HCT116 (cell line): ENCODE measurements at regions not wholly inside any gene's neighbourhood (a gene's known extent, or its start where the extent isn't known, plus 50 kb on each side); places are given as distances from the start of the nearest gene placed in this dataset.

Source experiments
- ATAC-seq: fragments of 200-7000 bp; cut with Tn5 transposase; 2 replicates; pipeline ENCODE4 v1.9.1; 2020; ENCODE audit warnings: mild to moderate bottlenecking, moderate library complexity
- BruUV-seq: library from RNA; stranded (reverse); fragments of 400-500 nt; replicated peaks from 2 replicates; lab custom pipeline; 2021; lab: Mats Ljungman, UMichigan
- CTCF ChIA-PET: fragments of 300-600 bp; sonication (Branson Sonifier 250); formaldehyde crosslinking; loops from one replicate; lab custom pipeline; 2021; ENCODE audit warnings: antibody characterized with exemption; lab: Charles Lee
- POLR2A ChIA-PET: fragments of 300-600, 350-600 bp; sonication (Branson Sonifier 250); formaldehyde crosslinking; loops from one replicate; lab custom pipeline; 2021; ENCODE audit warnings: antibody characterized with exemption; lab: Charles Lee
- RAD21 ChIA-PET, 2 experiments: fragments of 300-600 bp; sonication (Branson Sonifier 250); formaldehyde crosslinking; loops; one replicate each; lab custom pipeline; 2023; ENCODE audit warnings: low total read pairs in 2 of 2; ENCODE audit not compliant: uncharacterized antibody in 2 of 2, unreplicated experiment in 2 of 2, low non-redundant PET in 1 of 2; lab: Charles Lee
- DNase-seq: peaks from one replicate; pipeline ENCODE4 v3.0.0-alpha.2; 2010; ENCODE audit warnings: low read depth, low spot score
- H2AFZ ChIP-seq: fragments of 200-600 bp; shearing (Covaris generic), sonication (generic); 2 replicates; pipeline ENCODE4 v1.6.1; 2017; ENCODE audit warnings: low read depth, mixed run types, mixed read lengths, antibody characterized with exemption, low read length; ENCODE audit not compliant: poor library complexity, severe bottlenecking
- H3K27ac ChIP-seq: 2 replicates; pipeline ENCODE4 v1.5.1; 2012; ENCODE audit warnings: low read depth, low read length
- H3K27me3 ChIP-seq: fragments of 200-600 bp; sonication (generic); 2 replicates; pipeline ENCODE4 v1.6.1; 2016; ENCODE audit warnings: mixed run types, low read length, mixed read lengths; ENCODE audit not compliant: insufficient read depth
- H3K36me3 ChIP-seq, 2 experiments: fragments of 200-500 bp in 1 of 2; fragments of 200-600 bp in 1 of 2; sonication (Bioruptor generic) in 1 of 2; sonication (generic) in 1 of 2; 2 replicates each; pipeline versions ENCODE4 v1.5.1 to v1.6.1; 2014 to 2016; ENCODE audit warnings: low read length in 2 of 2, inconsistent platforms in 1 of 2, mixed read lengths in 1 of 2, mixed run types in 1 of 2; ENCODE audit not compliant: insufficient read depth in 2 of 2, control insufficient read depth in 1 of 2
- H3K4me1 ChIP-seq, 2 experiments: fragments of 200-600 bp in 1 of 2; sonication (generic) in 1 of 2; 2 replicates each; pipeline versions ENCODE4 v1.5.1 to v1.6.1; 2012 to 2017; ENCODE audit warnings: low read length in 2 of 2, inconsistent platforms in 1 of 2, mild to moderate bottlenecking in 1 of 2, mixed read lengths in 1 of 2, mixed run types in 1 of 2, moderate library complexity in 1 of 2; ENCODE audit not compliant: insufficient read depth in 2 of 2, control insufficient read depth in 1 of 2
- H3K4me2 ChIP-seq: fragments of 200-600 bp; sonication (generic); 2 replicates; pipeline ENCODE4 v1.6.1; 2017; ENCODE audit warnings: mixed run types, low read length, mixed read lengths
- H3K4me3 ChIP-seq, 2 experiments: fragments of 200-600 bp in 1 of 2; sonication (generic) in 1 of 2; replicated peaks in 1 of 2; 2 replicates each; pipeline ENCODE4 v1.5.1; 2011 to 2016; ENCODE audit warnings: low read length in 2 of 2, control low read depth in 1 of 2, low read depth in 1 of 2, mild to moderate bottlenecking in 1 of 2, mixed read lengths in 1 of 2, mixed run types in 1 of 2
- H3K79me2 ChIP-seq: fragments of 200-600 bp; sonication (generic); 2 replicates; pipeline ENCODE4 v1.6.1; 2017; ENCODE audit warnings: mild to moderate bottlenecking, mixed run types, low read length, moderate library complexity, mixed read lengths; ENCODE audit not compliant: insufficient read depth
- H3K9ac ChIP-seq: fragments of 200-600 bp; sonication (generic); 2 replicates; pipeline ENCODE4 v1.6.1; 2016; ENCODE audit warnings: low read length, mixed read lengths
- H3K9me2 ChIP-seq: fragments of 200-600 bp; sonication (generic), shearing (Covaris generic); 2 replicates; pipeline ENCODE4 v1.6.1; 2017; ENCODE audit warnings: mixed run types, mild to moderate bottlenecking, moderate library complexity; ENCODE audit not compliant: insufficient read depth
- H3K9me3 ChIP-seq, 2 experiments: fragments of 200-500 bp in 1 of 2; fragments of 200-600 bp in 1 of 2; sonication (Bioruptor generic) in 1 of 2; sonication (generic) in 1 of 2; 2 replicates each; pipeline ENCODE4 v1.6.1; 2014 to 2017; ENCODE audit warnings: low read length in 2 of 2, mixed read lengths in 2 of 2, inconsistent platforms in 1 of 2, low read depth in 1 of 2, mild to moderate bottlenecking in 1 of 2, mixed run types in 1 of 2, moderate library complexity in 1 of 2; ENCODE audit not compliant: control insufficient read depth in 1 of 2, insufficient read depth in 1 of 2
- H4K20me1 ChIP-seq: fragments of 200-600 bp; sonication (generic), shearing (Covaris generic); 2 replicates; pipeline ENCODE4 v1.6.1; 2017; ENCODE audit warnings: mixed run types, mild to moderate bottlenecking, moderate library complexity; ENCODE audit not compliant: insufficient read depth
- CBX3 ChIP-seq: IDR thresholded peaks from 2 replicates; pipeline ENCODE4 v1.6.1; 2012; ENCODE audit warnings: low read depth
- EGR1 ChIP-seq: IDR thresholded peaks from 2 replicates; pipeline ENCODE4 v1.6.1; 2012; ENCODE audit warnings: low read depth
- ELF1 ChIP-seq: IDR thresholded peaks from 2 replicates; pipeline ENCODE4 v1.6.1; 2012; ENCODE audit warnings: low read depth, borderline replicate concordance
- EZH2 ChIP-seq: fragments of 200-600 bp; sonication (generic); IDR thresholded peaks from 2 replicates; pipeline ENCODE4 v1.6.1; 2017; ENCODE audit warnings: antibody characterized with exemption, mixed run types
- JUND ChIP-seq: IDR thresholded peaks from 2 replicates; pipeline ENCODE4 v1.6.1; 2012
- MAX ChIP-seq: IDR thresholded peaks from 2 replicates; pipeline ENCODE4 v1.6.1; 2012
- POLR2A ChIP-seq: IDR thresholded peaks from 2 replicates; pipeline ENCODE4 v1.7.0; 2011; ENCODE audit warnings: borderline replicate concordance; ENCODE audit not compliant: insufficient read depth, insufficient read length; ENCODE audit errors: extremely low read depth
- POLR2AphosphoS5 ChIP-seq: IDR thresholded peaks from 2 replicates; pipeline ENCODE4 v1.6.1; 2011; ENCODE audit warnings: mild to moderate bottlenecking, low read depth, low read length, moderate library complexity
- RAD21 ChIP-seq: IDR thresholded peaks from 2 replicates; pipeline ENCODE4 v1.6.1; 2012; ENCODE audit warnings: low read depth, mild to moderate bottlenecking
- REST ChIP-seq: IDR thresholded peaks from 2 replicates; pipeline ENCODE4 v1.6.1; 2012; ENCODE audit warnings: low read depth
- SIN3A ChIP-seq: IDR thresholded peaks from 2 replicates; pipeline ENCODE4 v1.6.1; 2012; ENCODE audit warnings: low read depth
- SP1 ChIP-seq: IDR thresholded peaks from 2 replicates; pipeline ENCODE4 v1.6.1; 2012; ENCODE audit warnings: low read depth
- TCF7L2 ChIP-seq: IDR thresholded peaks from 2 replicates; pipeline ENCODE4 v1.7.0; 2011; ENCODE audit warnings: borderline replicate concordance, inconsistent platforms; ENCODE audit not compliant: insufficient read depth, insufficient read length; ENCODE audit errors: extremely low read depth
- YY1 ChIP-seq: IDR thresholded peaks from 2 replicates; pipeline ENCODE4 v1.6.1; 2011; ENCODE audit warnings: low read length, low read depth, moderate library complexity, mild to moderate bottlenecking; ENCODE audit not compliant: insufficient replicate concordance; ENCODE audit errors: extremely low read depth
- ZBTB33 ChIP-seq: IDR thresholded peaks from 2 replicates; pipeline ENCODE4 v1.6.1; 2011; ENCODE audit warnings: mild to moderate bottlenecking, low read length, moderate library complexity; ENCODE audit not compliant: insufficient replicate concordance; ENCODE audit errors: extremely low read depth
- ZNF274 ChIP-seq: fragments of 200-500 bp; sonication (Bioruptor generic); IDR thresholded peaks from 2 replicates; pipeline ENCODE4 v1.6.1; 2014; ENCODE audit warnings: mild to moderate bottlenecking, low read depth, low read length, inconsistent platforms
- intact Hi-C: fragments of 100-400 bp; cut with micrococcal nuclease; formaldehyde crosslinking; loops from 2 replicates; pipeline ENCODE4 v1.10.0; 2022

GRCh38 chr14:98594156-98594555 is 677.8 kb downstream of the BCL11B start:
- CTCF ChIA-PET: no interaction called here

More at GRCh38 chr14:98594156-98594555, 677.8 kb downstream of the BCL11B start:
- DNase-seq (no peak), ATAC-seq (no peak)
- Histone ChIP-seq H3K36me3 (no peaks in the 10 kb centered on the region), H3K9me3 (no peaks in the 10 kb centered on the region), H3K9ac (no peak overlapping the region), H3K27ac (no peak overlapping the region), H2AFZ (no peak overlapping the region), H4K20me1 (no peaks in the 10 kb centered on the region), H3K4me1 (no peaks in the 10 kb centered on the region), H3K4me2 (no peak overlapping the region), H3K9me2 (no peaks in the 10 kb centered on the region), H3K4me3 (no peak overlapping the region), H3K79me2 (no peaks in the 10 kb centered on the region), H3K27me3 (no peaks in the 10 kb centered on the region)
- POLR2A ChIA-PET: no interaction called here
- RAD21 ChIA-PET: no interaction called here
- TF ChIP-seq MAX (no peak), ZBTB33 (no peak), SIN3A (no peak), SP1 (no peak), YY1 (no peak), ELF1 (no peak), JUND (no peak), EZH2 (no peak), ZNF274 (no peak), CBX3 (no peak), POLR2A (no peak), TCF7L2 (no peak), REST (no peak), RAD21 (no peak), EGR1 (no peak), POLR2AphosphoS5 (no peak)
- intact Hi-C loops: no loop called here
- no TSS peak for BruUV-seq
